ENCODE measurements at regions not wholly inside any gene's neighbourhood (a gene's known extent, or its start where the extent isn't known, plus 50 kb on each side); places are given as distances from the start of the nearest gene placed in this dataset.

DNA sequence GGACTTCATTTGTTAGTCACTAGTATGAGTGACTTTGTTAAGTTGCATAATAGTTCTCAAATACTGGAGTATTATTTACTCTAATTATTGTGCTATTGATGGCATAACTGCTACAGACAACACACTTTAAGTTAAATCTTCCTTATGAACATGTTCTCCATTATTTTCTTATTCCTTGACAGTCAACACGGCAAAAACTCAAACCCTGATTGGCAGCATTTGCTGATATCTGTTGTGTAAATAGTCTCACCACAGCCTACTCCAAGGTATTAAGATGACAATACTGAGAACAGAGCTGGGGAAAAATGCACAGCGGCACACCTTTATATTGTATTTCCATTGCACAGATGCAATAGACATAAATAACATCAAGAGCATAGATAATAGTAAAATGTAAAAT lies 568.0 kb upstream of the AADAT start:
- Histone ChIP-seq H2AFZ (ENCODE audit: low read depth, low read length) (no peak overlapping the region), H3K4me3 (replicated peaks in 1 of 3; ENCODE audit: insufficient read depth in 1 of 3, low read depth in 1 of 3, low read length in 3 of 3) (no peak overlapping the region), H3K79me2 (ENCODE audit: control insufficient read depth, insufficient read depth, low read length) (no peaks in the 10 kb centered on the region), H3K9ac (replicated peaks; ENCODE audit: extremely low read depth, insufficient read depth, low read length) (no peak overlapping the region), H3K4me1 (ENCODE audit: control insufficient read depth, extremely low read depth, insufficient read depth, low read length) (no peaks in the 10 kb centered on the region), H4K20me1 (replicated peaks; ENCODE audit: control insufficient read depth, extremely low read depth, insufficient read depth, low read length) (no peaks in the 10 kb centered on the region), H3K36me3 (ENCODE audit: control insufficient read depth in 2 of 2, extremely low read depth in 1 of 2, insufficient read depth in 2 of 2, low read length in 2 of 2) (no peaks in the 10 kb centered on the region), H3K9me3 (replicated peaks; ENCODE audit: control insufficient read depth, insufficient read depth, low read length) (no peaks in the 10 kb centered on the region), H3K4me2 (ENCODE audit: insufficient read depth, low read length) (no peak overlapping the region), H3K27ac (ENCODE audit: insufficient read depth, low read depth, low read length) (no peak overlapping the region), H3K9me1 (replicated peaks; ENCODE audit: control insufficient read depth, extremely low read depth, insufficient read depth, low read length) (no peaks in the 10 kb centered on the region), H3K27me3 (ENCODE audit: control insufficient read depth in 2 of 2, insufficient read depth in 2 of 2, low read length in 2 of 2) (no peaks in the 10 kb centered on the region)
- dilution Hi-C loops (cut with MboI; ENCODE audit: extremely low pct_ligation_motif_present, low sequenced_read_pairs) = no loop called here
- ChIA-PET CTCF (no interaction called here), POLR2A (no interaction called here)
- no peak for DNase-seq (ENCODE audit: low read depth, low spot score)
- FAIRE-seq = no peak
- no peak for TF ChIP-seq POLR2A (IDR thresholded peaks at IDR 0.05; ENCODE audit: low read depth, low read length)
- no peak for TF ChIP-seq FOS (IDR thresholded peaks at IDR 0.05; ENCODE audit: borderline replicate concordance, insufficient read depth, low read length)
- no peak for TF ChIP-seq POLR2AphosphoS5 (IDR thresholded peaks at IDR 0.05; ENCODE audit: insufficient read depth, low read depth, low read length)
- TF ChIP-seq, protein P1, sequence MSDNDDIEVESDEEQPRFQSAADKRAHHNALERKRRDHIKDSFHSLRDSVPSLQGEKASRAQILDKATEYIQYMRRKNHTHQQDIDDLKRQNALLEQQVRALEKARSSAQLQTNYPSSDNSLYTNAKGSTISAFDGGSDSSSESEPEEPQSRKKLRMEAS (IDR thresholded peaks at IDR 0.05; ENCODE audit: insufficient read depth, insufficient read length) = no peak
- intact Hi-C loops (cut with micrococcal nuclease) = no loop called here
- BruUV-seq (replicated peaks) = no TSS peak

DNA sequence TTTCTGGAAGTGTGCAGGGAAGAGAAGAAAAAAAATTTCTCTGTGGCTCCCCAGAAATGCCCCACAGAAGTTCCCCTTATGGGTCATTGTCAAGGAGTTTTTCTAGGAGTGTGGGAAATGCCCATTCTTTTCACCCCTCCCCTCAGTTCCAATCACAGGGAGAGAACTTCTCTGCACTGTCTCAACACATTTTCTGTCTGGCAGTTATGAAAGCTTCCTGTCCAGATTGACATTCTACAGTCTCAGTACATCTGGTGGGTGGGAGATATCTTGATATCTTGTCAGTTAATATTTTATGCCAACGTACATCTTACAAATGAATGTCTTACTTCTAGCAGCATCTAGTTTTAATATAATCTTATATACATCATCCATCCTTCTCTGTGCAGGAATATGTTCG lies 566.8 kb upstream of the AADAT start:
- CTCF ChIA-PET = no interaction called here

More for the DNA sequence above, 566.8 kb upstream of the AADAT start:
- intact Hi-C loops (cut with micrococcal nuclease) (no loop called here), dilution Hi-C loops (cut with MboI; ENCODE audit: extremely low pct_ligation_motif_present, low sequenced_read_pairs) (no loop called here)
- no peak overlapping the region for H3K4me3 ChIP-seq (replicated peaks in 1 of 3; ENCODE audit: insufficient read depth in 1 of 3, low read depth in 1 of 3, low read length in 3 of 3)
- no peak for DNase-seq (ENCODE audit: low read depth, low spot score)
- no TSS peak for BruUV-seq (replicated peaks)
- H3K9me3 ChIP-seq (replicated peaks; ENCODE audit: control insufficient read depth, insufficient read depth, low read length) = no peaks in the 10 kb centered on the region
- no peaks in the 10 kb centered on the region for H3K9me1 ChIP-seq (replicated peaks; ENCODE audit: control insufficient read depth, extremely low read depth, insufficient read depth, low read length)
- FAIRE-seq = no peak
- no peak overlapping the region for H3K4me2 ChIP-seq (ENCODE audit: insufficient read depth, low read length)
- no peaks in the 10 kb centered on the region for H4K20me1 ChIP-seq (replicated peaks; ENCODE audit: control insufficient read depth, extremely low read depth, insufficient read depth, low read length)
- no peaks in the 10 kb centered on the region for H3K36me3 ChIP-seq (ENCODE audit: control insufficient read depth in 2 of 2, extremely low read depth in 1 of 2, insufficient read depth in 2 of 2, low read length in 2 of 2)
- TF ChIP-seq, protein P2, sequence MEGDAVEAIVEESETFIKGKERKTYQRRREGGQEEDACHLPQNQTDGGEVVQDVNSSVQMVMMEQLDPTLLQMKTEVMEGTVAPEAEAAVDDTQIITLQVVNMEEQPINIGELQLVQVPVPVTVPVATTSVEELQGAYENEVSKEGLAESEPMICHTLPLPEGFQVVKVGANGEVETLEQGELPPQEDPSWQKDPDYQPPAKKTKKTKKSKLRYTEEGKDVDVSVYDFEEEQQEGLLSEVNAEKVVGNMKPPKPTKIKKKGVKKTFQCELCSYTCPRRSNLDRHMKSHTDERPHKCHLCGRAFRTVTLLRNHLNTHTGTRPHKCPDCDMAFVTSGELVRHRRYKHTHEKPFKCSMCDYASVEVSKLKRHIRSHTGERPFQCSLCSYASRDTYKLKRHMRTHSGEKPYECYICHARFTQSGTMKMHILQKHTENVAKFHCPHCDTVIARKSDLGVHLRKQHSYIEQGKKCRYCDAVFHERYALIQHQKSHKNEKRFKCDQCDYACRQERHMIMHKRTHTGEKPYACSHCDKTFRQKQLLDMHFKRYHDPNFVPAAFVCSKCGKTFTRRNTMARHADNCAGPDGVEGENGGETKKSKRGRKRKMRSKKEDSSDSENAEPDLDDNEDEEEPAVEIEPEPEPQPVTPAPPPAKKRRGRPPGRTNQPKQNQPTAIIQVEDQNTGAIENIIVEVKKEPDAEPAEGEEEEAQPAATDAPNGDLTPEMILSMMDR (IDR thresholded peaks at IDR 0.05; ENCODE audit: extremely low read depth in 1 of 2, insufficient read depth in 1 of 2, low read depth in 1 of 2, low read length in 2 of 2) = no peak
- TF ChIP-seq GATA2 (IDR thresholded peaks at IDR 0.05; ENCODE audit: insufficient read depth, insufficient read length, low read depth, low read length) = no peak
- no peak for TF ChIP-seq EZH2 (IDR thresholded peaks at IDR 0.05; ENCODE audit: borderline replicate concordance, low read depth, low read length, severe bottlenecking)
- no peak for TF ChIP-seq FOS (IDR thresholded peaks at IDR 0.05; ENCODE audit: borderline replicate concordance, insufficient read depth, low read length)
- no peak for TF ChIP-seq POLR2A (IDR thresholded peaks at IDR 0.05; ENCODE audit: low read depth, low read length)
- no peak for TF ChIP-seq POLR2AphosphoS5 (IDR thresholded peaks at IDR 0.05; ENCODE audit: insufficient read depth, low read depth, low read length)
- TF ChIP-seq, protein P1 (IDR thresholded peaks at IDR 0.05; ENCODE audit: insufficient read depth, insufficient read length) = no peak
- TF ChIP-seq JUN (IDR thresholded peaks at IDR 0.05; ENCODE audit: borderline replicate concordance, insufficient read depth, insufficient read length, low read depth) = no peak
- TF ChIP-seq MYC (IDR thresholded peaks at IDR 0.05; ENCODE audit: low read depth, low read length) = no peak
- no peaks in the 10 kb centered on the region for H3K79me2 ChIP-seq (ENCODE audit: control insufficient read depth, insufficient read depth, low read length)
- H3K27me3 ChIP-seq (ENCODE audit: control insufficient read depth in 2 of 2, insufficient read depth in 2 of 2, low read length in 2 of 2) = no peaks in the 10 kb centered on the region
- H2AFZ ChIP-seq (ENCODE audit: low read depth, low read length) = no peak overlapping the region
- no peaks in the 10 kb centered on the region for H3K4me1 ChIP-seq (ENCODE audit: control insufficient read depth, extremely low read depth, insufficient read depth, low read length)
- no peak overlapping the region for H3K27ac ChIP-seq (ENCODE audit: insufficient read depth, low read depth, low read length)
- no peak overlapping the region for H3K9ac ChIP-seq (replicated peaks; ENCODE audit: extremely low read depth, insufficient read depth, low read length)
- POLR2A ChIA-PET = no interaction called here
